ENCODE measurements at regions not wholly inside any gene's neighbourhood (a gene's known extent, or its start where the extent isn't known, plus 50 kb on each side); places are given as distances from the start of the nearest gene placed in this dataset.

- Histone ChIP-seq H3K9me3 (ENCODE audit: control insufficient read depth in 1 of 2, insufficient read depth in 1 of 2, low read depth in 1 of 2, low read length in 2 of 2) (no peaks in the 10 kb centered on the region), H3K4me1 (ENCODE audit: control insufficient read depth in 1 of 2, insufficient read depth in 2 of 2, low read length in 2 of 2) (no peaks in the 10 kb centered on the region), H3K9me2 (ENCODE audit: insufficient read depth) (no peaks in the 10 kb centered on the region), H3K4me3 (replicated peaks in 1 of 2; ENCODE audit: low read depth in 1 of 2, low read length in 2 of 2) (no peak overlapping the region), H3K27me3 (ENCODE audit: insufficient read depth, low read length) (no peaks in the 10 kb centered on the region; the same call in 1 of the 2 replicates), H3K36me3 (ENCODE audit: control insufficient read depth in 1 of 2, insufficient read depth in 2 of 2, low read length in 2 of 2) (no peaks in the 10 kb centered on the region), H3K27ac (ENCODE audit: low read depth, low read length) (no peak overlapping the region), H3K9ac (ENCODE audit: low read length) (no peak overlapping the region), H2AFZ (ENCODE audit: low read depth, low read length, poor library complexity, severe bottlenecking) (no peak overlapping the region), H4K20me1 (ENCODE audit: insufficient read depth) (no peaks in the 10 kb centered on the region), H3K79me2 (ENCODE audit: insufficient read depth, low read length) (no peaks in the 10 kb centered on the region), H3K4me2 (ENCODE audit: low read length) (no peak overlapping the region)
- TF ChIP-seq ZNF274 (IDR thresholded peaks at IDR 0.05; ENCODE audit: low read depth, low read length) (no peak), FOSL1 (IDR thresholded peaks at IDR 0.05; ENCODE audit: low read depth) (no peak), CEBPB (IDR thresholded peaks at IDR 0.05; ENCODE audit: low read depth) (no peak), POLR2A (IDR thresholded peaks at IDR 0.05; ENCODE audit: borderline replicate concordance, extremely low read depth, insufficient read depth, insufficient read length) (no peak), SP1 (IDR thresholded peaks at IDR 0.05; ENCODE audit: low read depth) (no peak), ELF1 (IDR thresholded peaks at IDR 0.05; ENCODE audit: borderline replicate concordance, low read depth) (no peak)
- DNase-seq (ENCODE audit: low read depth, low spot score) (no peak), ATAC-seq (no peak)
- ChIA-PET POLR2A (no interaction called here), RAD21 (ENCODE audit: low non-redundant PET in 1 of 2, low total read pairs in 2 of 2, uncharacterized antibody in 2 of 2, unreplicated experiment in 2 of 2) (no interaction called here), CTCF (interaction anchor here (1.8 to 3.8 kb wide), 2 partner anchors 10 to 19 kb away, joined by 6 to 20 read pairs; no protein-coding TSS in a partner anchor)
- no TSS peak for BruUV-seq (replicated peaks)
- intact Hi-C loops (cut with micrococcal nuclease), result no loop called here
Observed at GRCh38 chr2:158734442-158734841, 60.7 kb upstream of the DAPL1 start.

GRCh38 chr2:158735822-158736580 lies 59.1 kb upstream of the DAPL1 start:
- Histone ChIP-seq H3K4me1 (ENCODE audit: control insufficient read depth in 1 of 2, insufficient read depth in 2 of 2, low read length in 2 of 2) (no peaks in the 10 kb centered on the region), H3K4me3 (replicated peaks in 1 of 2; ENCODE audit: low read depth in 1 of 2, low read length in 2 of 2) (no peak overlapping the region), H3K9me3 (ENCODE audit: control insufficient read depth in 1 of 2, insufficient read depth in 1 of 2, low read depth in 1 of 2, low read length in 2 of 2) (no peaks in the 10 kb centered on the region), H4K20me1 (ENCODE audit: insufficient read depth) (no peaks in the 10 kb centered on the region), H3K9me2 (ENCODE audit: insufficient read depth) (no peaks in the 10 kb centered on the region), H2AFZ (ENCODE audit: low read depth, low read length, poor library complexity, severe bottlenecking) (no peak overlapping the region), H3K27me3 (ENCODE audit: insufficient read depth, low read length) (no peaks in the 10 kb centered on the region; the same call in 1 of the 2 replicates), H3K9ac (ENCODE audit: low read length) (no peak overlapping the region), H3K79me2 (ENCODE audit: insufficient read depth, low read length) (no peaks in the 10 kb centered on the region), H3K36me3 (ENCODE audit: control insufficient read depth in 1 of 2, insufficient read depth in 2 of 2, low read length in 2 of 2) (no peaks in the 10 kb centered on the region), H3K4me2 (ENCODE audit: low read length) (no peak overlapping the region), H3K27ac (ENCODE audit: low read depth, low read length) (no peak overlapping the region)
- ATAC-seq (no peak), DNase-seq (ENCODE audit: low read depth, low spot score) (no peak)
- POLR2A ChIA-PET, result no interaction called here
- no TSS peak for BruUV-seq (replicated peaks)
- CTCF ChIA-PET, result interaction anchor here (3.8 kb wide), 1 partner anchor 12 kb away, joined by 20 read pairs; no protein-coding TSS in a partner anchor
- intact Hi-C loops (cut with micrococcal nuclease), result no loop called here
- TF ChIP-seq TCF7L2 (IDR thresholded peaks at IDR 0.05; ENCODE audit: borderline replicate concordance, extremely low read depth, insufficient read depth, insufficient read length) (no peak), ELF1 (IDR thresholded peaks at IDR 0.05; ENCODE audit: borderline replicate concordance, low read depth) (no peak), YY1 (IDR thresholded peaks at IDR 0.05; ENCODE audit: extremely low read depth, insufficient replicate concordance, low read depth, low read length) (no peak), CEBPB (IDR thresholded peaks at IDR 0.05; ENCODE audit: low read depth) (no peak), SRF (IDR thresholded peaks at IDR 0.05; ENCODE audit: low read depth) (no peak)
- RAD21 ChIA-PET (ENCODE audit: low non-redundant PET in 1 of 2, low total read pairs in 2 of 2, uncharacterized antibody in 2 of 2, unreplicated experiment in 2 of 2), result no interaction called here

Measured in HCT116 (cell line).